ENCODE measurements at regions not wholly inside any gene's neighbourhood (a gene's known extent, or its start where the extent isn't known, plus 50 kb on each side); places are given as distances from the start of the nearest gene placed in this dataset.

GRCh38 chr10:77715088-77715487 is 77.5 kb upstream of the KCNMA1 start:
- Histone ChIP-seq H3K4me3 (ENCODE audit: low read depth, low read length) (no peak overlapping the region), H3K36me3 (ENCODE audit: control insufficient read depth, insufficient read depth, low read length) (no peaks in the 10 kb centered on the region), H3K27me3 (ENCODE audit: control insufficient read depth, insufficient read depth, low read length) (no peaks in the 10 kb centered on the region)
- POLR2A ChIA-PET, result no interaction called here
- CTCF ChIA-PET, result interaction anchor here (1.9 to 14.4 kb wide), 7 partner anchors 7 to 551 kb away, joined by 5 to 155 read pairs (median 60); no protein-coding TSS in a partner anchor
- TF ChIP-seq CTCF (IDR thresholded peaks at IDR 0.05; ENCODE audit: insufficient read depth, low read depth, low read length), result no peak
- DNase-seq (ENCODE audit: low read depth), result no peak

GRCh38 chr10:77713521-77714280 is 76.1 kb upstream of the KCNMA1 start:
- ChIA-PET CTCF (interaction anchor here (0.8 to 14.4 kb wide), 12 partner anchors 8 to 557 kb away, joined by 3 to 155 read pairs (median 28); no protein-coding TSS in a partner anchor), POLR2A (no interaction called here)
- H3K36me3 ChIP-seq (ENCODE audit: control insufficient read depth, insufficient read depth, low read length), result no peaks in the 10 kb centered on the region
- no peak overlapping the region for H3K4me3 ChIP-seq (ENCODE audit: low read depth, low read length)
- DNase-seq (ENCODE audit: low read depth), result no peak
- H3K27me3 ChIP-seq (ENCODE audit: control insufficient read depth, insufficient read depth, low read length), result no peaks in the 10 kb centered on the region
- TF ChIP-seq CTCF (IDR thresholded peaks at IDR 0.05; ENCODE audit: insufficient read depth, low read depth, low read length), result no peak

GRCh38 chr10:77712207-77712606 is 74.6 kb upstream of the KCNMA1 start:
- ChIA-PET CTCF (interaction anchor here (0.7 to 14.4 kb wide), 38 partner anchors 10 to 645 kb away, joined by 3 to 155 read pairs (median 6); no protein-coding TSS in a partner anchor), POLR2A (no interaction called here)
- Histone ChIP-seq H3K27me3 (ENCODE audit: control insufficient read depth, insufficient read depth, low read length) (no peaks in the 10 kb centered on the region), H3K36me3 (ENCODE audit: control insufficient read depth, insufficient read depth, low read length) (no peaks in the 10 kb centered on the region), H3K4me3 (ENCODE audit: low read depth, low read length) (no peak overlapping the region)
- no peak for DNase-seq (ENCODE audit: low read depth)
- no peak for TF ChIP-seq CTCF (IDR thresholded peaks at IDR 0.05; ENCODE audit: insufficient read depth, low read depth, low read length)

GRCh38 chr10:77711683-77712049 is 74.1 kb upstream of the KCNMA1 start:
- POLR2A ChIA-PET, result interaction anchor here (0.6 kb wide), 1 partner anchor 91 kb away, joined by 3 read pairs; no protein-coding TSS in a partner anchor
- no peak for TF ChIP-seq CTCF (IDR thresholded peaks at IDR 0.05; ENCODE audit: insufficient read depth, low read depth, low read length)

More at GRCh38 chr10:77711683-77712049, 74.1 kb upstream of the KCNMA1 start:
- DNase-seq (ENCODE audit: low read depth), result no peak
- Histone ChIP-seq H3K27me3 (ENCODE audit: control insufficient read depth, insufficient read depth, low read length) (no peaks in the 10 kb centered on the region), H3K36me3 (ENCODE audit: control insufficient read depth, insufficient read depth, low read length) (no peaks in the 10 kb centered on the region), H3K4me3 (ENCODE audit: low read depth, low read length) (no peak overlapping the region)
- CTCF ChIA-PET, result interaction anchor here (0.6 to 14.4 kb wide), 52 partner anchors 10 to 644 kb away, joined by 3 to 155 read pairs (median 4); no protein-coding TSS in a partner anchor
